ENCODE measurements at regions not wholly inside any gene's neighbourhood (a gene's known extent, or its start where the extent isn't known, plus 50 kb on each side); places are given as distances from the start of the nearest gene placed in this dataset.

DNA sequence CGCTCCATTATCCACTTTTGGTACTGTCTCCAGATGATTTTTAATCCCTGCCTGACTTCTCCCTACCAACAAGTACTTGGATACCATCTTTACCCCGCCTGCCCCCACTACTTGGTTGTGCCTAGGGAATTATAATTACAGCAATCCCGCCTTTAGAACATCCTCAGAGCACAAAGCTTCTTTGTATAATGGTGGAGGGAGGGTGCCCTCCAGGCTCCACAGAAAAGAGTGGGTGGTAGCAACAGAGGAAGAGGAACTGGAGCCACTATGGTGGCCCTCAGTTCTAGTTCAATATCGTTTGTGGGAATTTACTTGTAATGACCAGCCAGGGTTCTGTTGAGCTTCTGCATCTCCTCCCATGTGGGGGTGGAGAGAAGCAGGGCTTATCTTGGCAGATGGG lies 79.0 kb upstream of the RNF38 start:
- H3K4me1 Mint-ChIP-seq, result peaks cover 28% of the 10 kb centered on the region
- Histone ChIP-seq H3K9ac (ENCODE audit: low read length) (no peak overlapping the region), H3K4me1 (ENCODE audit: control insufficient read depth in 2 of 2, insufficient read depth in 2 of 2, low read length in 2 of 2) (no peaks in the 10 kb centered on the region), H3K36me3 (replicated peaks in 1 of 2; ENCODE audit: control extremely low read depth in 1 of 2, control insufficient read depth in 1 of 2, extremely low read depth in 1 of 2, insufficient read depth in 2 of 2, low read length in 1 of 2) (peaks cover 0 to 1% of the 10 kb centered on the region in 2 experiments), H3K9me3 (ENCODE audit: control extremely low read depth in 1 of 3, control insufficient read depth in 2 of 3, insufficient read depth in 1 of 3, low read length in 2 of 3) (no peaks in the 10 kb centered on the region), H3K27me3 (replicated peaks in 1 of 4; ENCODE audit: control extremely low read depth in 1 of 4, control insufficient read depth in 3 of 4, insufficient read depth in 4 of 4, low read length in 3 of 4) (no peaks in the 10 kb centered on the region), H3K79me2 (ENCODE audit: control insufficient read depth, insufficient read depth, low read length) (peaks cover 80% of the 10 kb centered on the region), H3K4me3 (ENCODE audit: control extremely low read depth in 1 of 5, extremely low read depth in 1 of 5, insufficient read depth in 1 of 5, low read depth in 2 of 5, low read length in 4 of 5) (no peak overlapping the region), H3K27ac (ENCODE audit: low read length in 2 of 2) (peak overlapping the region in 1 of 2 donors; percentile 2), H4K20me1 (ENCODE audit: control insufficient read depth, insufficient read depth, low read length, poor library complexity, severe bottlenecking) (peaks cover 18% of the 10 kb centered on the region), H3K4me2 (replicated peaks; ENCODE audit: low read depth, low read length, poor library complexity, severe bottlenecking) (no peak overlapping the region), H2AFZ (ENCODE audit: insufficient read depth, low read depth, low read length, poor library complexity, severe bottlenecking) (no peak overlapping the region)
- intact Hi-C loops (cut with micrococcal nuclease), result no loop called here
- ATAC-seq (ENCODE audit: low read depth) (no peak), DNase-seq (no peak)
- no peak overlapping the region for H3K27ac Mint-ChIP-seq
- ChIA-PET CTCF (interaction anchor here (0.6 to 1.7 kb wide), 2 partner anchors 31 to 150 kb away, joined by 3 read pairs; no protein-coding TSS in a partner anchor), POLR2A (no interaction called here)
- TF ChIP-seq EZH2 (IDR thresholded peaks at IDR 0.05; ENCODE audit: borderline replicate concordance, insufficient read depth, low read depth, low read length, poor library complexity, severe bottlenecking), result no peak
- TF ChIP-seq, protein P1, sequence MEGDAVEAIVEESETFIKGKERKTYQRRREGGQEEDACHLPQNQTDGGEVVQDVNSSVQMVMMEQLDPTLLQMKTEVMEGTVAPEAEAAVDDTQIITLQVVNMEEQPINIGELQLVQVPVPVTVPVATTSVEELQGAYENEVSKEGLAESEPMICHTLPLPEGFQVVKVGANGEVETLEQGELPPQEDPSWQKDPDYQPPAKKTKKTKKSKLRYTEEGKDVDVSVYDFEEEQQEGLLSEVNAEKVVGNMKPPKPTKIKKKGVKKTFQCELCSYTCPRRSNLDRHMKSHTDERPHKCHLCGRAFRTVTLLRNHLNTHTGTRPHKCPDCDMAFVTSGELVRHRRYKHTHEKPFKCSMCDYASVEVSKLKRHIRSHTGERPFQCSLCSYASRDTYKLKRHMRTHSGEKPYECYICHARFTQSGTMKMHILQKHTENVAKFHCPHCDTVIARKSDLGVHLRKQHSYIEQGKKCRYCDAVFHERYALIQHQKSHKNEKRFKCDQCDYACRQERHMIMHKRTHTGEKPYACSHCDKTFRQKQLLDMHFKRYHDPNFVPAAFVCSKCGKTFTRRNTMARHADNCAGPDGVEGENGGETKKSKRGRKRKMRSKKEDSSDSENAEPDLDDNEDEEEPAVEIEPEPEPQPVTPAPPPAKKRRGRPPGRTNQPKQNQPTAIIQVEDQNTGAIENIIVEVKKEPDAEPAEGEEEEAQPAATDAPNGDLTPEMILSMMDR (IDR thresholded peaks at IDR 0.05), result no peak
- 90% methylated on average over 2 of the region's 4 CpGs for whole genome bisulfite sequencing (ENCODE audit: insufficient coverage)
- H3K9me3 Mint-ChIP-seq (ENCODE audit: insufficient read depth), result no peaks in the 10 kb centered on the region
- H3K4me3 Mint-ChIP-seq, result no peak overlapping the region
- H3K27me3 Mint-ChIP-seq, result no peaks in the 10 kb centered on the region

DNA sequence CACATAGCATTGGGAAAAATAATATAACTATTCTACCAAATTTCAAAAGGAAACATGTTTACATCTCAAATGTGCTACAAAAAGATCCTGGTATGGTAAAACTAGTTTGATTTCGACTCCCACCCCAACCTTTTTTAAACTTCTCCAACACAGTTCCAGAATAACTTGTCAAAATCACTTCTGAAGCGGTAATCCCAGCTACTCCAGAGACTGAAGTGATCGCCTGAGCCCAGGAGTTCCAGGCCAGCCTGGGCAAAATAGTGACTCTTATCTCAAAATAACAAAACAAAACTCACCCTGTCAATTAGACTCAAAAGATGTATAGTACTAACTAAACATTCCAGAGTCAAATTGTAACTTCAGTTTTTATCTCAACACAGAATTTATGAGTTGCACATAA lies 71.3 kb upstream of the RNF38 start:
- CTCF ChIA-PET, result interaction anchor here (1.6 to 2.3 kb wide), 3 partner anchors 14 to 84 kb away, joined by 6 to 7 read pairs (median 6); no protein-coding TSS in a partner anchor
- 80% methylated on average over 2 of the region's 3 CpGs for WGBS (ENCODE audit: insufficient coverage)

More for the DNA sequence above, 71.3 kb upstream of the RNF38 start:
- Histone ChIP-seq H3K79me2 (ENCODE audit: control insufficient read depth, insufficient read depth, low read length) (peaks cover 70% of the 10 kb centered on the region), H3K4me3 (ENCODE audit: control extremely low read depth in 1 of 5, extremely low read depth in 1 of 5, insufficient read depth in 1 of 5, low read depth in 2 of 5, low read length in 4 of 5) (peak overlapping the region in 1 of 5 experiments; percentile 63), H3K27ac (ENCODE audit: low read length in 2 of 2) (peak overlapping the region; percentile 85 to 95), H2AFZ (ENCODE audit: insufficient read depth, low read depth, low read length, poor library complexity, severe bottlenecking) (peak overlapping the region; percentile 85), H3K4me1 (ENCODE audit: control insufficient read depth in 2 of 2, insufficient read depth in 2 of 2, low read length in 2 of 2) (peaks cover 19 to 24% of the 10 kb centered on the region in 2 donors), H3K36me3 (replicated peaks in 1 of 2; ENCODE audit: control extremely low read depth in 1 of 2, control insufficient read depth in 1 of 2, extremely low read depth in 1 of 2, insufficient read depth in 2 of 2, low read length in 1 of 2) (no peaks in the 10 kb centered on the region), H3K4me2 (replicated peaks; ENCODE audit: low read depth, low read length, poor library complexity, severe bottlenecking) (peak overlapping the region; percentile 88), H3K9ac (ENCODE audit: low read length) (peak overlapping the region; percentile 76), H3K9me3 (ENCODE audit: control extremely low read depth in 1 of 3, control insufficient read depth in 2 of 3, insufficient read depth in 1 of 3, low read length in 2 of 3) (no peaks in the 10 kb centered on the region), H3K27me3 (replicated peaks in 1 of 4; ENCODE audit: control extremely low read depth in 1 of 4, control insufficient read depth in 3 of 4, insufficient read depth in 4 of 4, low read length in 3 of 4) (no peaks in the 10 kb centered on the region), H4K20me1 (ENCODE audit: control insufficient read depth, insufficient read depth, low read length, poor library complexity, severe bottlenecking) (peaks cover 13% of the 10 kb centered on the region)
- peak overlapping the region; percentile 36 for H3K4me3 Mint-ChIP-seq
- POLR2A ChIA-PET, result interaction anchor here (2.4 kb wide), 1 partner anchor 15 kb away, joined by 9 read pairs; no protein-coding TSS in a partner anchor
- TF ChIP-seq EZH2 (IDR thresholded peaks at IDR 0.05; ENCODE audit: borderline replicate concordance, insufficient read depth, low read depth, low read length, poor library complexity, severe bottlenecking), result no peak
- TF ChIP-seq, protein P1 (IDR thresholded peaks at IDR 0.05), result no peak
- H3K27me3 Mint-ChIP-seq, result no peaks in the 10 kb centered on the region
- H3K27ac Mint-ChIP-seq, result peak overlapping the region; percentile 76
- intact Hi-C loops (cut with micrococcal nuclease), result loop anchor here (1.0 to 5.0 kb wide), 4 partner anchors 16 to 456 kb away; partner anchors contain the start of gene CLTA
- DNase-seq, result no peak
- ATAC-seq (ENCODE audit: low read depth), result no peak
- no peaks in the 10 kb centered on the region for H3K9me3 Mint-ChIP-seq (ENCODE audit: insufficient read depth)
- peaks cover 35% of the 10 kb centered on the region for H3K4me1 Mint-ChIP-seq
